ENCODE measurements at regions not wholly inside any gene's neighbourhood (a gene's known extent, or its start where the extent isn't known, plus 50 kb on each side); places are given as distances from the start of the nearest gene placed in this dataset.

- no peak for TF ChIP-seq POLR2A (IDR thresholded peaks at IDR 0.05)
- TF ChIP-seq EP300 (IDR thresholded peaks at IDR 0.05), result no peak
- TF ChIP-seq CTCF (IDR thresholded peaks at IDR 0.05), result no peak
These were observed 285.0 kb upstream of the BMP2 start for GRCh38 chr20:6482486-6482885.

All from suprapubic skin (tissue), 3 donors.